Loucy (cell line): ENCODE measurements at regions not wholly inside any gene's neighbourhood (a gene's known extent, or its start where the extent isn't known, plus 50 kb on each side); places are given as distances from the start of the nearest gene placed in this dataset.

ENCODE experiments used
- CTCF ChIP-seq: fragments of 200-600 bp; sonication (generic); conservative IDR thresholded peaks from 2 replicates; pipeline ENCODE4 v1.5.1; 2014; ENCODE audit warnings: mild to moderate bottlenecking, antibody characterized with exemption, low read length
- EZH2phosphoT487 ChIP-seq: fragments of 200-600 bp; IDR thresholded peaks from 2 replicates; pipeline ENCODE4 v1.6.1; 2018; ENCODE audit warnings: antibody characterized with exemption, mild to moderate bottlenecking, moderate library complexity, borderline replicate concordance

- no peak for TF ChIP-seq CTCF
- no peak for TF ChIP-seq EZH2phosphoT487
Measured at GRCh38 chr5:110896901-110897300, 158.1 kb downstream of the SLC25A46 start.
